PC-3 (cell line): ENCODE measurements at regions not wholly inside any gene's neighbourhood (a gene's known extent, or its start where the extent isn't known, plus 50 kb on each side); places are given as distances from the start of the nearest gene placed in this dataset.

Source experiments
- ATAC-seq: fragments of 200-7000 bp; cut with Tn5 transposase; 2 replicates; pipeline ENCODE4 v1.9.1; 2020; ENCODE audit warnings: mild to moderate bottlenecking, moderate library complexity
- BruUV-seq: library from RNA; stranded (reverse); fragments of 400-500 nt; replicated peaks from 2 replicates; lab custom pipeline; 2021; lab: Mats Ljungman, UMichigan
- CTCF ChIA-PET: fragments of 300-600 bp; sonication (Branson Sonifier 250); formaldehyde crosslinking; loops from one replicate; lab custom pipeline; 2022; ENCODE audit warnings: antibody characterized with exemption; lab: Charles Lee
- POLR2A ChIA-PET: fragments of 300-600 bp; sonication (Branson Sonifier 250); formaldehyde crosslinking; loops from one replicate; lab custom pipeline; 2022; ENCODE audit warnings: antibody characterized with exemption; ENCODE audit not compliant: unreplicated experiment; lab: Charles Lee
- DNase-seq: peaks from one replicate; pipeline ENCODE4 v3.0.0-alpha.2; 2015
- H2AFZ ChIP-seq: fragments of 300-600 bp; sonication (generic); 2 replicates; pipeline ENCODE4 v1.6.0; 2016; ENCODE audit warnings: antibody characterized with exemption, low read length
- H3F3A ChIP-seq: fragments of 300-600 bp; sonication (generic); one replicate; pipeline ENCODE4 v1.6.0; 2017; ENCODE audit warnings: antibody characterized with exemption, low read length, control low read depth, mild to moderate bottlenecking; ENCODE audit not compliant: unreplicated experiment
- H3K27ac ChIP-seq: fragments of 300-600 bp; sonication (generic); 2 replicates; pipeline ENCODE4 v1.5.1; 2016; ENCODE audit warnings: mild to moderate bottlenecking, low read length
- H3K27me3 ChIP-seq: fragments of 300-600 bp; sonication (generic); 2 replicates; pipeline ENCODE4 v1.6.1; 2016; ENCODE audit warnings: low read length, mixed read lengths
- H3K36me3 ChIP-seq: fragments of 300-600 bp; sonication (generic); 2 replicates; pipeline ENCODE4 v1.6.1; 2016; ENCODE audit warnings: low read depth, mixed run types, low read length, mixed read lengths
- H3K4me1 ChIP-seq: fragments of 300-600 bp; sonication (generic); 2 replicates; pipeline ENCODE4 v1.5.1; 2016; ENCODE audit warnings: low read length; ENCODE audit not compliant: insufficient read depth
- H3K4me2 ChIP-seq: fragments of 300-600 bp; sonication (generic); 2 replicates; pipeline ENCODE4 v1.6.0; 2016; ENCODE audit warnings: low read length
- H3K4me3 ChIP-seq: fragments of 300-600 bp; sonication (generic); 2 replicates; pipeline ENCODE4 v1.5.1; 2016; ENCODE audit warnings: mild to moderate bottlenecking, low read length, mixed read lengths
- H3K79me2 ChIP-seq: fragments of 300-600 bp; sonication (generic); 2 replicates; pipeline ENCODE4 v1.6.1; 2017; ENCODE audit warnings: low read length, mixed read lengths
- H3K9ac ChIP-seq: fragments of 300-600 bp; sonication (generic); 2 replicates; pipeline ENCODE4 v1.6.0; 2016; ENCODE audit warnings: mild to moderate bottlenecking, low read length
- H3K9me2 ChIP-seq: fragments of 300-600 bp; sonication (generic); replicated peaks from 2 replicates; pipeline ENCODE4 v1.6.1; 2016; ENCODE audit warnings: mixed run types, low read length, mixed read lengths
- H3K9me3 ChIP-seq: fragments of 300-600 bp; sonication (generic); 2 replicates; pipeline ENCODE4 v1.6.1; 2016; ENCODE audit warnings: low read length, mixed read lengths
- H4K20me1 ChIP-seq: fragments of 300-600 bp; sonication (generic); 2 replicates; pipeline ENCODE4 v1.6.1; 2016; ENCODE audit warnings: low read length, mixed read lengths
- EZH2 ChIP-seq: fragments of 300-600 bp; sonication (generic); IDR thresholded peaks from one replicate; pipeline ENCODE4 v1.6.1; 2017; ENCODE audit warnings: antibody characterized with exemption, mild to moderate bottlenecking, low read length; ENCODE audit not compliant: unreplicated experiment
- EZH2phosphoT487 ChIP-seq: fragments of 300-600 bp; sonication (generic); IDR thresholded peaks from 2 replicates; pipeline ENCODE4 v1.6.1; 2018; ENCODE audit warnings: mild to moderate bottlenecking, antibody characterized with exemption, low read length, borderline replicate concordance
- intact Hi-C: fragments of 100-400 bp; cut with micrococcal nuclease; formaldehyde crosslinking; loops from 2 replicates; pipeline ENCODE4 v1.9.0; 2023
- TF ChIP-seq, protein P1 (sequence below): fragments of 300-600 bp; sonication (generic); conservative IDR thresholded peaks from 2 replicates; pipeline ENCODE4 v1.5.1; 2017; ENCODE audit warnings: antibody characterized with exemption, low read depth, mild to moderate bottlenecking, low read length

- H3K4me3 ChIP-seq = no peak overlapping the region
- DNase-seq (no peak), ATAC-seq (no peak)
- H4K20me1 ChIP-seq = no peaks in the 10 kb centered on the region
- no peak overlapping the region for H3K27ac ChIP-seq
- H3F3A ChIP-seq = no peaks in the 10 kb centered on the region
- intact Hi-C loops = no loop called here
- CTCF ChIA-PET = no interaction called here
- no peaks in the 10 kb centered on the region for H3K27me3 ChIP-seq
- TF ChIP-seq EZH2 (no peak), EZH2phosphoT487 (no peak)
- TF ChIP-seq, protein P1, sequence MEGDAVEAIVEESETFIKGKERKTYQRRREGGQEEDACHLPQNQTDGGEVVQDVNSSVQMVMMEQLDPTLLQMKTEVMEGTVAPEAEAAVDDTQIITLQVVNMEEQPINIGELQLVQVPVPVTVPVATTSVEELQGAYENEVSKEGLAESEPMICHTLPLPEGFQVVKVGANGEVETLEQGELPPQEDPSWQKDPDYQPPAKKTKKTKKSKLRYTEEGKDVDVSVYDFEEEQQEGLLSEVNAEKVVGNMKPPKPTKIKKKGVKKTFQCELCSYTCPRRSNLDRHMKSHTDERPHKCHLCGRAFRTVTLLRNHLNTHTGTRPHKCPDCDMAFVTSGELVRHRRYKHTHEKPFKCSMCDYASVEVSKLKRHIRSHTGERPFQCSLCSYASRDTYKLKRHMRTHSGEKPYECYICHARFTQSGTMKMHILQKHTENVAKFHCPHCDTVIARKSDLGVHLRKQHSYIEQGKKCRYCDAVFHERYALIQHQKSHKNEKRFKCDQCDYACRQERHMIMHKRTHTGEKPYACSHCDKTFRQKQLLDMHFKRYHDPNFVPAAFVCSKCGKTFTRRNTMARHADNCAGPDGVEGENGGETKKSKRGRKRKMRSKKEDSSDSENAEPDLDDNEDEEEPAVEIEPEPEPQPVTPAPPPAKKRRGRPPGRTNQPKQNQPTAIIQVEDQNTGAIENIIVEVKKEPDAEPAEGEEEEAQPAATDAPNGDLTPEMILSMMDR = no peak
- no peak overlapping the region for H3K9ac ChIP-seq
- no peaks in the 10 kb centered on the region for H3K4me1 ChIP-seq
- no peak overlapping the region for H2AFZ ChIP-seq
- H3K4me2 ChIP-seq = no peak overlapping the region
- POLR2A ChIA-PET = no interaction called here
- no peaks in the 10 kb centered on the region for H3K36me3 ChIP-seq
- no peaks in the 10 kb centered on the region for H3K9me2 ChIP-seq
- H3K79me2 ChIP-seq = no peaks in the 10 kb centered on the region
- no peaks in the 10 kb centered on the region for H3K9me3 ChIP-seq
- BruUV-seq = no TSS peak
These were observed 146.0 kb downstream of the SPANXN4 start for GRCh38 chrX:143171703-143172102.

GRCh38 chrX:143165778-143166177 is 140.1 kb downstream of the SPANXN4 start:
- no peak overlapping the region for H2AFZ ChIP-seq
- intact Hi-C loops = no loop called here
- no peaks in the 10 kb centered on the region for H3K9me2 ChIP-seq
- POLR2A ChIA-PET = no interaction called here
- no peak overlapping the region for H3K4me2 ChIP-seq
- no peaks in the 10 kb centered on the region for H3K9me3 ChIP-seq
- no peak overlapping the region for H3K9ac ChIP-seq
- H3K27me3 ChIP-seq = no peaks in the 10 kb centered on the region
- H4K20me1 ChIP-seq = no peaks in the 10 kb centered on the region
- no peaks in the 10 kb centered on the region for H3F3A ChIP-seq
- DNase-seq (no peak), ATAC-seq (no peak)
- H3K79me2 ChIP-seq = no peaks in the 10 kb centered on the region
- BruUV-seq = no TSS peak
- CTCF ChIA-PET = no interaction called here
- H3K36me3 ChIP-seq = no peaks in the 10 kb centered on the region
- TF ChIP-seq EZH2 (no peak), EZH2phosphoT487 (no peak)
- TF ChIP-seq, protein P1 = no peak
- H3K4me1 ChIP-seq = no peaks in the 10 kb centered on the region
- H3K27ac ChIP-seq = no peak overlapping the region
- no peak overlapping the region for H3K4me3 ChIP-seq

DNA sequence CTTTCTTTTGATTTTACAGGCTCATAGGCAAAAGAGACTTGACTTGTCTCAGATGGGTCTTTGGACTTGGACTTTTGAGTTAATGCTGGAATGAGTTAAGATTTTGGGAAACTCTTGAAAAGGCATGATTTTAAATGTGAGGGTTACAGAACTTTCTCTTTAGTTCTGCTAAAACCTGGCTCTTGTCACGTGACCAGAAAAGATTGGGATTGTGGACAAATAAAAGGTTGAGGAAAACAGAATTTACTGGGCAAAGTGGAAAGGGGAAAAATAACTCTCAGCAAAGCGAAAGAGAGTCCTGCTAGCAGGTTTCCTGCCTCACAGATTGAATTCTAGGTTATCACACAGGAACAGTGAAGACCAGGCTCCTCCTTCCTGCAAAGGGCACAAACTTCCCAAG is 114.0 kb downstream of the SPANXN4 start:
- Histone ChIP-seq H3K9me2 (no peaks in the 10 kb centered on the region), H3K27me3 (no peaks in the 10 kb centered on the region), H3K4me3 (no peak overlapping the region), H3K9me3 (no peaks in the 10 kb centered on the region), H3K27ac (no peak overlapping the region), H3K79me2 (no peaks in the 10 kb centered on the region), H3K4me1 (no peaks in the 10 kb centered on the region), H3K36me3 (no peaks in the 10 kb centered on the region), H3F3A (no peaks in the 10 kb centered on the region), H3K4me2 (no peak overlapping the region), H3K9ac (no peak overlapping the region), H2AFZ (no peak overlapping the region), H4K20me1 (no peaks in the 10 kb centered on the region)
- POLR2A ChIA-PET = no interaction called here
- no TSS peak for BruUV-seq
- no peak for DNase-seq
- CTCF ChIA-PET = no interaction called here
- intact Hi-C loops = no loop called here
- no peak for ATAC-seq
- TF ChIP-seq, protein P1 = no peak
- no peak for TF ChIP-seq EZH2phosphoT487
- TF ChIP-seq EZH2 = no peak
